Urinary bladder (tissue), 3 donors: ENCODE measurements at regions not wholly inside any gene's neighbourhood (a gene's known extent, or its start where the extent isn't known, plus 50 kb on each side); places are given as distances from the start of the nearest gene placed in this dataset.

ENCODE experiments used
- DNase-seq: peaks from one replicate; pipeline ENCODE4 v3.0.0-alpha.2; 2015; ENCODE audit errors: extremely low spot score
- H3K27ac ChIP-seq: one replicate; pipeline ENCODE4 v1.5.1; 2013; ENCODE audit warnings: low read depth, mild to moderate bottlenecking, moderate library complexity
- H3K36me3 ChIP-seq: one replicate; pipeline ENCODE4 v1.6.1; 2013; ENCODE audit warnings: mild to moderate bottlenecking, moderate library complexity; ENCODE audit not compliant: insufficient read depth
- H3K4me1 ChIP-seq: one replicate; pipeline ENCODE4 v1.6.1; 2013; ENCODE audit warnings: mild to moderate bottlenecking, moderate library complexity; ENCODE audit not compliant: insufficient read depth
- H3K4me3 ChIP-seq: one replicate; pipeline ENCODE4 v1.5.1; 2013; ENCODE audit warnings: low read depth, low read length
- WGBS: extraction: QIAGEN DNeasy Blood & Tissue Kit; methylation state at CpG from one replicate; pipeline ENCODE4 v1.1.7; 2013; 5-methylcytosine and 5-hydroxymethylcytosine counted together
- donor health status: healthy with polysubstance abuse.
- donor health status: healthy.

DNA sequence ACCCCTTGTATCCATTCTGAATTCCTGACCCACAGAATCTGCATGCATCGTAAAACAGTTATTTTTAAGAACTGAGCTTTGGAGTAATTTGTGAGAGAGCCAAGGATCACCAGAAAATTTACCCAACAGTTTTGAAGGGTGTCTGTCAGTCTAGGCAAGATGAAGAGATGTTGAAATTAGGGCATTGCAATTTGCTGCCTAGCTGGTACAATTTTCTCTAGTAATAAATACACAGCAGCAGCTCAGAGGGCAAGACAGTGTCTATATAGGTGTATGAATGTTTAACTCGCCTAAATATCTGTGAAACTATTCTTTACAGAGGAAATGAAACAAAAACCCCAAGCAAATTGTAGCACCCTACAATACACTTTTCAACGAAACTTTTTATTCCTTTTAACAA, 377.8 kb upstream of the POU3F3 start:
- H3K27ac ChIP-seq, result no peak overlapping the region
- DNase-seq, result no peak
- no peak overlapping the region for H3K4me3 ChIP-seq
- H3K4me1 ChIP-seq, result no peaks in the 10 kb centered on the region
- WGBS, result 71% methylated on average over 3 of the region's 3 CpGs
- no peaks in the 10 kb centered on the region for H3K36me3 ChIP-seq

GRCh38 chr2:104476563-104476988, 377.3 kb upstream of the POU3F3 start:
- Histone ChIP-seq H3K36me3 (no peaks in the 10 kb centered on the region), H3K4me1 (no peaks in the 10 kb centered on the region), H3K4me3 (no peak overlapping the region), H3K27ac (no peak overlapping the region)
- WGBS, result 79% methylated on average over 4 of the region's 4 CpGs
- DNase-seq, result no peak

DNA sequence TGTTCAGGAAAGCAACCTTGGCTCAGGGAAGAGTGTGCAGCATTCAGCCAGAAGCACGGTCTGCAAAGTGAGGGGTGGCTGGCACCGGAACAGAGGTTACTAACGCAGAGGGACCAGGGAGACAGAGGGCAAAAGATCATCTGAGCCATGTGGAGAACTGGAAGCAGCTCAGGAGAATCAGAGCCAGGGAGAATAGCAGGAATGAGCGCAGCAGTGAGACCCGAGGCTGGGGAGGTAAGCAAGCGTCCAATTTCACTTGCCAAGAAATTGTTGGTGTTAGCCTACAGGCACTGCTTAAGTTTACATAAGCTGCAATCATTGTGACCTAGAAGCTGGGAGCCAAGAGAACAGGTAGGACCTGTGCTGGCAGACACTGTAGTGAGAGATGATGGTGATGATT, 372.6 kb upstream of the POU3F3 start:
- no peak overlapping the region for H3K4me3 ChIP-seq
- WGBS, result 79% methylated on average over 6 of the region's 6 CpGs
- DNase-seq, result no peak
- no peak overlapping the region for H3K27ac ChIP-seq
- no peaks in the 10 kb centered on the region for H3K4me1 ChIP-seq
- no peaks in the 10 kb centered on the region for H3K36me3 ChIP-seq

DNA sequence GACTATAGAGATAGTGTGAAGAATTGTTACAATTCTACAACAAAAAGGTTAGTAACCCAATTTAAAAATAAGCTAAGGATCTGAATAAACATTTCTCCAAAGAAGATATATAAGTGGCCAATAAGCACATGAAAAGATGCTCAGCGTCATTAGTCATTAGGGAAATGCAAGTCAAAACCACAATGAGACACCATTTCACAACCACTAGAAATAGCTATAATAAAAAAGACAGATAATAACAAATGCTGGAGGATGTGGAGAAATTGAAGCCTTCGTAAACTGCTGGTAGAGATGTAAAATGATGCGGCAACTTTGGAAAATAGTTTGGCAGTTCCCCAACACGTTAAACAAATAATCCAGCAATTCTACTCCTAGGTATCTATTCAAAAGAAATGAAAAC, 366.5 kb upstream of the POU3F3 start:
- no peak for DNase-seq
- 72% methylated on average over 4 of the region's 4 CpGs for WGBS
- Histone ChIP-seq H3K36me3 (no peaks in the 10 kb centered on the region), H3K4me1 (no peaks in the 10 kb centered on the region), H3K4me3 (no peak overlapping the region), H3K27ac (no peak overlapping the region)

- no peak for DNase-seq
- Histone ChIP-seq H3K4me3 (no peak overlapping the region), H3K36me3 (no peaks in the 10 kb centered on the region), H3K4me1 (no peaks in the 10 kb centered on the region), H3K27ac (no peak overlapping the region)
- 97% methylated on average over 1 of the region's 1 CpG for WGBS
Measured at GRCh38 chr2:104493698-104494097, 360.2 kb upstream of the POU3F3 start.

- no peaks in the 10 kb centered on the region for H3K36me3 ChIP-seq
- H3K27ac ChIP-seq, result no peak overlapping the region
- no peaks in the 10 kb centered on the region for H3K4me1 ChIP-seq
- WGBS, result 78% methylated on average over 6 of the region's 6 CpGs
- H3K4me3 ChIP-seq, result no peak overlapping the region
- DNase-seq, result no peak
Measured at GRCh38 chr2:104501342-104501741, 352.6 kb upstream of the POU3F3 start.

GRCh38 chr2:104501929-104502328, 352.0 kb upstream of the POU3F3 start:
- Histone ChIP-seq H3K36me3 (no peaks in the 10 kb centered on the region), H3K27ac (no peak overlapping the region), H3K4me3 (no peak overlapping the region), H3K4me1 (no peaks in the 10 kb centered on the region)
- 81% methylated on average over 14 of the region's 14 CpGs for WGBS
- DNase-seq, result no peak

- H3K36me3 ChIP-seq, result no peaks in the 10 kb centered on the region
- no peak for DNase-seq
- no peaks in the 10 kb centered on the region for H3K4me1 ChIP-seq
- H3K4me3 ChIP-seq, result no peak overlapping the region
- no peak overlapping the region for H3K27ac ChIP-seq
- 55% methylated on average over 7 of the region's 7 CpGs for WGBS
Measured at GRCh38 chr2:104502901-104503300, 351.0 kb upstream of the POU3F3 start.

DNA sequence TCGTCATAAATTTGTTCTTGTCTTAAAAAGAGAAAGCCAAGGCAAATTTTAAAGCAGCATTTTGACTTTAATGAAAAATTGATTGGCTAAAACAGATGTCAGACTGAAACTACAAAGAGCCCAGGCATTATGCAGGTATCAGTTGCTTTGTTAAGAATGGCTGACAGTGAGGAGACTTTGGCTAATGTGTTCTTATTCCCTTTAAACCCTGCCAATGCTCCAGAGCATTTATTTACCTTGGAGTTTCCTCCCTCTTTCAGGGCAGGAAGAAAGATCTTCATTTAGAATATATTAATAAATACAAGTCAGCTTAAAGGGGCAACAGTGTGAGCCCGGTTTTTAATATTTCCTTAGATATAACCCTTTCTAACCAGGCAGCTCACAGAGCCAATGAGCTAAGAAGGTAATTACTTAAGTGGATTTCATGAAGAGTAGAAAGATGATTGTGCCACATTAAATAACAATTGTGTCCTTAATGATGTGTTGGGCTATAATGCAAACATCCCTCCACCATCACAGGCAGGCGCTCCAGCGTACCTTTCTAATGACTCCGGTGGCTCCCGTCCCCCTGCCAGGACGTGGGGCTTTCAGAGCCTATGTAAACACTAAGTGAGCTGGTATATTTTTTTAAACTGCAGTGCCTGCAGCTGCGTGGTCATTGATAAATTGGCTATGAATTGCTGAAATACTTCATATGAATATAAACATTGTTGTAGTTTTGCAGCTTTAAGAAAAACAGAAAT, 349.4 kb upstream of the POU3F3 start:
- 24% methylated on average over 8 of the region's 8 CpGs for WGBS
- Histone ChIP-seq H3K4me3 (no peak overlapping the region), H3K27ac (no peak overlapping the region), H3K4me1 (no peaks in the 10 kb centered on the region), H3K36me3 (no peaks in the 10 kb centered on the region)
- DNase-seq, result no peak

GRCh38 chr2:104518256-104518655, 335.7 kb upstream of the POU3F3 start:
- no peak overlapping the region for H3K27ac ChIP-seq
- DNase-seq, result no peak
- no peaks in the 10 kb centered on the region for H3K36me3 ChIP-seq
- WGBS, result 88% methylated on average over 6 of the region's 6 CpGs
- no peaks in the 10 kb centered on the region for H3K4me1 ChIP-seq
- no peak overlapping the region for H3K4me3 ChIP-seq

DNA sequence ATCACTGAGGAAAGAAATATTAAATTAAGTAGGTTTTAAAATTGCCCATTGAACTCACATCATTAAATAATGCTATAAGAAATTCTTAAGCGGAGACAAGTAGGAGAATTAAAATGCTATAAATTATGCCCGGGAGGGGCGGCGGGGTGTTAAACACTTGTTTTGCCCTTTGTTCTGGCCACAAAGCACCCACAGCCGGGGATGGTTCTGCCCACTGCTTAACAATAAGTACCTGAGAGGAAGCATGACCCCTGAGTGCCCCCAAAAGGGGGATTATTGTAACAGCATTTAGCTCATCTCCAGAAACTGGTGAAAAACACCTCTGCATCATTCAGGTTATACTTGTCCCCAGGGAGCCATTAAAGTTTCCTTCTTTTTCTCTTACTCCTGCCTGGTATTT, 332.7 kb upstream of the POU3F3 start:
- Histone ChIP-seq H3K27ac (no peak overlapping the region), H3K36me3 (no peaks in the 10 kb centered on the region), H3K4me1 (no peaks in the 10 kb centered on the region), H3K4me3 (no peak overlapping the region)
- DNase-seq, result no peak
- WGBS, result 27% methylated on average over 5 of the region's 5 CpGs

DNA sequence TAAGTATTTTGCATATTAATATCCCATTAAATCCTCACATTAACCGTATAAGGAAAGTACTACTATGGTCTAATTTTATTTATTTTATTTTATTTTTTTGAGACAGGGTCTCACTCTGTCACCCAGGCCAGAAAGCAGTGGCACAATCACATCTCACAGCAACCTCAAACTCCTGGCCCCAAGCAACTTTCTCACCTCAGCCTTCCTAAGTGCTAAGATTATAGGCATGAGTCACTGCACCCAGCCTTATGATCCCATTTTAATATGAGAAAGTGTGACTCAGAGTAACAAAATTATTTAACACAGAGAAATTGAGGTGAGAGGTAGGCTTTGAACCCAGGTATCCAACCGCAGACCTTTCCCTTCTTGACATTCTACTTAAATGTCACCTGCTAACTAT, 330.0 kb upstream of the POU3F3 start:
- DNase-seq, result no peak
- WGBS, result 83% methylated on average over 2 of the region's 2 CpGs
- Histone ChIP-seq H3K4me1 (no peaks in the 10 kb centered on the region), H3K4me3 (no peak overlapping the region), H3K36me3 (no peaks in the 10 kb centered on the region), H3K27ac (no peak overlapping the region)

DNA sequence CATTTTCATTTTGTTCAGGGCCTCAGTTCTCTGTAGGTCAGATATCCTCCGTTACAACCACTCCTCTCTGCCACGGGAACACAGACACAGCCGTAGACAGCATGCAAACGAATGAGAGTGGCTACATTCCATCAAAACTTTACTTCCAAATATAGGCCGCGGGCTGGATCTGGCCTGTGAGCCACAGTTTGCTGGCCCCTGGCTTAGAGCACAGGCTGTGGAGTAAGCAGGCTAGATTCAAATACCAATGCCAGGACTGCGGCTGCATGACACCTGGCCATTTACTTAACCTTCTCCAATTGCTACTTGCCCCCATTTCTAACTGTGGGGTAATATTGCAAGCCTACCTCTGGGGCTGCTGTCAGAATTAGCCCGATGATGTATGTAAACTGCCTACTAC, 325.8 kb upstream of the POU3F3 start:
- H3K27ac ChIP-seq, result no peak overlapping the region
- no peak for DNase-seq

GRCh38 chr2:104531122-104531521, 322.8 kb upstream of the POU3F3 start:
- H3K36me3 ChIP-seq, result no peaks in the 10 kb centered on the region
- H3K4me3 ChIP-seq, result no peak overlapping the region
- H3K4me1 ChIP-seq, result no peaks in the 10 kb centered on the region
- H3K27ac ChIP-seq, result no peak overlapping the region
- no peak for DNase-seq
- WGBS, result 84% methylated on average over 10 of the region's 10 CpGs

More for the DNA sequence above, 325.8 kb upstream of the POU3F3 start:
- H3K4me3 ChIP-seq, result no peak overlapping the region
- H3K4me1 ChIP-seq, result no peaks in the 10 kb centered on the region
- 70% methylated on average over 8 of the region's 8 CpGs for WGBS
- no peaks in the 10 kb centered on the region for H3K36me3 ChIP-seq

- Histone ChIP-seq H3K36me3 (no peaks in the 10 kb centered on the region), H3K4me3 (no peak overlapping the region), H3K27ac (no peak overlapping the region), H3K4me1 (no peaks in the 10 kb centered on the region)
- WGBS, result 65% methylated on average over 5 of the region's 5 CpGs
- DNase-seq, result no peak
Measured at GRCh38 chr2:104537116-104537515, 316.8 kb upstream of the POU3F3 start.
